ENCODE measurements at regions not wholly inside any gene's neighbourhood (a gene's known extent, or its start where the extent isn't known, plus 50 kb on each side); places are given as distances from the start of the nearest gene placed in this dataset.

DNA sequence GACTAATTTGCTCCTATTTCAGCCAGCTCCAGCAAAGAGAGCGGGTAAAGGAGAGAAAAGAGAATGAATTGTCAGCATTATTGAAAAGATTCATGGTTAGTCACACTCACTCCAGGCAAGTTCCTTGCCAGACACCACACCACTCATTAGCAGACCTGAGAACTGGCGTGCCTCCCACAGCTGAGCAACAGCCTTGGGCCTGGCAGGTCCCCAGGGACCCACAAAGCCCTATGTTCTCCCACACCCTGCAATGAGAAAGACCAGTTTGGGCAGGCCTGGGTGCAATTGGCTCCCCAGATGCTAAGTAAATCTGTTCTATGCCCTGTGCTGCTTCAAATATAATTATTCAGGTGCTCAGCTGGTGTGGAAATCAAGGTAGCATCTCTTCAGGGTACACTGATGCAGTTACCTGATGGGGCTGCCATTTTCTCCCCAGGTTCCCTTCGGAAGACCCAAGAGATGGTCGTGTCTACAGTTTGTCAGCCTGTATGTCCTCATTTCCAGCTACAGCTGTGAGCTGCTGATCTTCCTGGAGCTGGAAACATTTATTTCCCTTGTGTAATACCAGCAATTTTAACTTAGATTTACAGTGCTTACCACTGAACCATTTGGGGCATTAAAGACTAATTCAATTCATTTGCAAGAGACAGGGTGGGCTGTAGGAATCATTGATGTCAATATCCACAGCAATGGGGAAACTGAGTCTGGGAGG lies 405.0 kb downstream of the COG6 start (continued):
- TF ChIP-seq, protein P1, sequence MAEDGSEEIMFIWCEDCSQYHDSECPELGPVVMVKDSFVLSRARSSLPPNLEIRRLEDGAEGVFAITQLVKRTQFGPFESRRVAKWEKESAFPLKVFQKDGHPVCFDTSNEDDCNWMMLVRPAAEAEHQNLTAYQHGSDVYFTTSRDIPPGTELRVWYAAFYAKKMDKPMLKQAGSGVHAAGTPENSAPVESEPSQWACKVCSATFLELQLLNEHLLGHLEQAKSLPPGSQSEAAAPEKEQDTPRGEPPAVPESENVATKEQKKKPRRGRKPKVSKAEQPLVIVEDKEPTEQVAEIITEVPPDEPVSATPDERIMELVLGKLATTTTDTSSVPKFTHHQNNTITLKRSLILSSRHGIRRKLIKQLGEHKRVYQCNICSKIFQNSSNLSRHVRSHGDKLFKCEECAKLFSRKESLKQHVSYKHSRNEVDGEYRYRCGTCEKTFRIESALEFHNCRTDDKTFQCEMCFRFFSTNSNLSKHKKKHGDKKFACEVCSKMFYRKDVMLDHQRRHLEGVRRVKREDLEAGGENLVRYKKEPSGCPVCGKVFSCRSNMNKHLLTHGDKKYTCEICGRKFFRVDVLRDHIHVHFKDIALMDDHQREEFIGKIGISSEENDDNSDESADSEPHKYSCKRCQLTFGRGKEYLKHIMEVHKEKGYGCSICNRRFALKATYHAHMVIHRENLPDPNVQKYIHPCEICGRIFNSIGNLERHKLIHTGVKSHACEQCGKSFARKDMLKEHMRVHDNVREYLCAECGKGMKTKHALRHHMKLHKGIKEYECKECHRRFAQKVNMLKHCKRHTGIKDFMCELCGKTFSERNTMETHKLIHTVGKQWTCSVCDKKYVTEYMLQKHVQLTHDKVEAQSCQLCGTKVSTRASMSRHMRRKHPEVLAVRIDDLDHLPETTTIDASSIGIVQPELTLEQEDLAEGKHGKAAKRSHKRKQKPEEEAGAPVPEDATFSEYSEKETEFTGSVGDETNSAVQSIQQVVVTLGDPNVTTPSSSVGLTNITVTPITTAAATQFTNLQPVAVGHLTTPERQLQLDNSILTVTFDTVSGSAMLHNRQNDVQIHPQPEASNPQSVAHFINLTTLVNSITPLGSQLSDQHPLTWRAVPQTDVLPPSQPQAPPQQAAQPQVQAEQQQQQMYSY (CRISPR knock-in tag; IDR thresholded peaks at IDR 0.05), result no peak
- TF ChIP-seq FOXM1 (IDR thresholded peaks at IDR 0.05; ENCODE audit: low read depth, low read length) (0 out of 2 replicates have a peak, but pooled peaks have one; percentile 19), SMAD5 (IDR thresholded peaks at IDR 0.05; ENCODE audit: low read depth) (no peak), TAF1 (IDR thresholded peaks at IDR 0.05; ENCODE audit: borderline replicate concordance, low read depth, low read length) (no peak), PAX5 (IDR thresholded peaks at IDR 0.05; ENCODE audit: borderline replicate concordance, low read depth, low read length) (peak; percentile 88), NFYA (IDR thresholded peaks at IDR 0.05; ENCODE audit: borderline replicate concordance, low read depth, low read length) (no peak), TARDBP (IDR thresholded peaks at IDR 0.05; ENCODE audit: borderline replicate concordance) (no peak), CHD4 (IDR thresholded peaks at IDR 0.05) (no peak), SIN3A (IDR thresholded peaks at IDR 0.05; ENCODE audit: low read depth, low read length) (no peak), TCF12 (IDR thresholded peaks at IDR 0.05; ENCODE audit: low read depth, low read length) (peak; percentile 98), YBX1 (IDR thresholded peaks at IDR 0.05) (peak; percentile 99), JUND (IDR thresholded peaks at IDR 0.05; ENCODE audit: low read depth, low read length) (0 out of 2 replicates have a peak, but pooled peaks have one; percentile 19), EED (IDR thresholded peaks at IDR 0.05; ENCODE audit: low read depth) (no peak), WRNIP1 (IDR thresholded peaks at IDR 0.05; ENCODE audit: borderline replicate concordance, low read depth, low read length) (no peak), HDAC6 (IDR thresholded peaks at IDR 0.05; ENCODE audit: unreplicated experiment) (no peak), SRF (IDR thresholded peaks at IDR 0.05; ENCODE audit: low read depth in 2 of 2, low read length in 2 of 2) (no peak)
- TF ChIP-seq, protein P2, sequence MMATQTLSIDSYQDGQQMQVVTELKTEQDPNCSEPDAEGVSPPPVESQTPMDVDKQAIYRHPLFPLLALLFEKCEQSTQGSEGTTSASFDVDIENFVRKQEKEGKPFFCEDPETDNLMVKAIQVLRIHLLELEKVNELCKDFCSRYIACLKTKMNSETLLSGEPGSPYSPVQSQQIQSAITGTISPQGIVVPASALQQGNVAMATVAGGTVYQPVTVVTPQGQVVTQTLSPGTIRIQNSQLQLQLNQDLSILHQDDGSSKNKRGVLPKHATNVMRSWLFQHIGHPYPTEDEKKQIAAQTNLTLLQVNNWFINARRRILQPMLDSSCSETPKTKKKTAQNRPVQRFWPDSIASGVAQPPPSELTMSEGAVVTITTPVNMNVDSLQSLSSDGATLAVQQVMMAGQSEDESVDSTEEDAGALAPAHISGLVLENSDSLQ (IDR thresholded peaks at IDR 0.05), result no peak
- TF ChIP-seq, protein P3, sequence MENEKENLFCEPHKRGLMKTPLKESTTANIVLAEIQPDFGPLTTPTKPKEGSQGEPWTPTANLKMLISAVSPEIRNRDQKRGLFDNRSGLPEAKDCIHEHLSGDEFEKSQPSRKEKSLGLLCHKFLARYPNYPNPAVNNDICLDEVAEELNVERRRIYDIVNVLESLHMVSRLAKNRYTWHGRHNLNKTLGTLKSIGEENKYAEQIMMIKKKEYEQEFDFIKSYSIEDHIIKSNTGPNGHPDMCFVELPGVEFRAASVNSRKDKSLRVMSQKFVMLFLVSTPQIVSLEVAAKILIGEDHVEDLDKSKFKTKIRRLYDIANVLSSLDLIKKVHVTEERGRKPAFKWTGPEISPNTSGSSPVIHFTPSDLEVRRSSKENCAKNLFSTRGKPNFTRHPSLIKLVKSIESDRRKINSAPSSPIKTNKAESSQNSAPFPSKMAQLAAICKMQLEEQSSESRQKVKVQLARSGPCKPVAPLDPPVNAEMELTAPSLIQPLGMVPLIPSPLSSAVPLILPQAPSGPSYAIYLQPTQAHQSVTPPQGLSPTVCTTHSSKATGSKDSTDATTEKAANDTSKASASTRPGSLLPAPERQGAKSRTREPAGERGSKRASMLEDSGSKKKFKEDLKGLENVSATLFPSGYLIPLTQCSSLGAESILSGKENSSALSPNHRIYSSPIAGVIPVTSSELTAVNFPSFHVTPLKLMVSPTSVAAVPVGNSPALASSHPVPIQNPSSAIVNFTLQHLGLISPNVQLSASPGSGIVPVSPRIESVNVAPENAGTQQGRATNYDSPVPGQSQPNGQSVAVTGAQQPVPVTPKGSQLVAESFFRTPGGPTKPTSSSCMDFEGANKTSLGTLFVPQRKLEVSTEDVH (IDR thresholded peaks at IDR 0.05; ENCODE audit: low read depth, partially characterized antibody), result no peak
- TF ChIP-seq, protein P4, sequence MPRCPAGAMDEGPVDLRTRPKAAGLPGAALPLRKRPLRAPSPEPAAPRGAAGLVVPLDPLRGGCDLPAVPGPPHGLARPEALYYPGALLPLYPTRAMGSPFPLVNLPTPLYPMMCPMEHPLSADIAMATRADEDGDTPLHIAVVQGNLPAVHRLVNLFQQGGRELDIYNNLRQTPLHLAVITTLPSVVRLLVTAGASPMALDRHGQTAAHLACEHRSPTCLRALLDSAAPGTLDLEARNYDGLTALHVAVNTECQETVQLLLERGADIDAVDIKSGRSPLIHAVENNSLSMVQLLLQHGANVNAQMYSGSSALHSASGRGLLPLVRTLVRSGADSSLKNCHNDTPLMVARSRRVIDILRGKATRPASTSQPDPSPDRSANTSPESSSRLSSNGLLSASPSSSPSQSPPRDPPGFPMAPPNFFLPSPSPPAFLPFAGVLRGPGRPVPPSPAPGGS (IDR thresholded peaks at IDR 0.05; ENCODE audit: borderline replicate concordance, insufficient read depth, low read depth, low read length, poor library complexity, severe bottlenecking), result peak; percentile 99
- TF ChIP-seq, protein P5, sequence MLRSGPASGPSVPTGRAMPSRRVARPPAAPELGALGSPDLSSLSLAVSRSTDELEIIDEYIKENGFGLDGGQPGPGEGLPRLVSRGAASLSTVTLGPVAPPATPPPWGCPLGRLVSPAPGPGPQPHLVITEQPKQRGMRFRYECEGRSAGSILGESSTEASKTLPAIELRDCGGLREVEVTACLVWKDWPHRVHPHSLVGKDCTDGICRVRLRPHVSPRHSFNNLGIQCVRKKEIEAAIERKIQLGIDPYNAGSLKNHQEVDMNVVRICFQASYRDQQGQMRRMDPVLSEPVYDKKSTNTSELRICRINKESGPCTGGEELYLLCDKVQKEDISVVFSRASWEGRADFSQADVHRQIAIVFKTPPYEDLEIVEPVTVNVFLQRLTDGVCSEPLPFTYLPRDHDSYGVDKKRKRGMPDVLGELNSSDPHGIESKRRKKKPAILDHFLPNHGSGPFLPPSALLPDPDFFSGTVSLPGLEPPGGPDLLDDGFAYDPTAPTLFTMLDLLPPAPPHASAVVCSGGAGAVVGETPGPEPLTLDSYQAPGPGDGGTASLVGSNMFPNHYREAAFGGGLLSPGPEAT (IDR thresholded peaks at IDR 0.05; ENCODE audit: low read depth), result peak; percentile 11; the same call in 1 of the 2 replicates
